Glomerular endothelial cell (primary cell): ENCODE measurements at regions not wholly inside any gene's neighbourhood (a gene's known extent, or its start where the extent isn't known, plus 50 kb on each side); places are given as distances from the start of the nearest gene placed in this dataset.

Experiments used
- DNase-seq: peaks from one replicate; pipeline ENCODE4 v3.0.0-alpha.2; 2011; ENCODE audit warnings: low read depth, low spot score; ENCODE audit errors: extremely low read depth

GRCh38 chr6:12576389-12576788 lies 140.2 kb upstream of the PHACTR1 start:
- no peak for DNase-seq

- no peak for DNase-seq
Measured at GRCh38 chr6:12577124-12577850, 139.3 kb upstream of the PHACTR1 start.

GRCh38 chr6:12578097-12578496 lies 138.5 kb upstream of the PHACTR1 start:
- DNase-seq: no peak

- no peak for DNase-seq
Measured at GRCh38 chr6:12578751-12579150, 137.8 kb upstream of the PHACTR1 start.

- no peak for DNase-seq
Measured at GRCh38 chr6:12580290-12580689, 136.3 kb upstream of the PHACTR1 start.

- no peak for DNase-seq
Measured at GRCh38 chr6:12582421-12583110, 134.0 kb upstream of the PHACTR1 start.

- DNase-seq: peak; percentile 99
Measured at GRCh38 chr6:12584631-12585405, 131.7 kb upstream of the PHACTR1 start.

- DNase-seq: peak; percentile 86
Measured at GRCh38 chr6:12585497-12585958, 131.0 kb upstream of the PHACTR1 start.

GRCh38 chr6:12586721-12587480 lies 129.7 kb upstream of the PHACTR1 start:
- no peak for DNase-seq

- DNase-seq: no peak
Measured at GRCh38 chr6:12590901-12591300, 125.7 kb upstream of the PHACTR1 start.

- no peak for DNase-seq
Measured at GRCh38 chr6:12592634-12593033, 123.9 kb upstream of the PHACTR1 start.

- DNase-seq: no peak
Measured at GRCh38 chr6:12593771-12594529, 122.6 kb upstream of the PHACTR1 start.

GRCh38 chr6:12594530-12594893 lies 122.1 kb upstream of the PHACTR1 start:
- DNase-seq: no peak

GRCh38 chr6:12595161-12595811 lies 121.3 kb upstream of the PHACTR1 start:
- DNase-seq: no peak

- DNase-seq: no peak
Measured at GRCh38 chr6:12596731-12597130, 119.8 kb upstream of the PHACTR1 start.

- DNase-seq: no peak
Measured at GRCh38 chr6:12598919-12599318, 117.6 kb upstream of the PHACTR1 start.

GRCh38 chr6:12601881-12602280 lies 114.7 kb upstream of the PHACTR1 start:
- no peak for DNase-seq

GRCh38 chr6:12602342-12602741 lies 114.2 kb upstream of the PHACTR1 start:
- DNase-seq: no peak

- DNase-seq: peak; percentile 72
Measured at GRCh38 chr6:12602951-12603672, 113.5 kb upstream of the PHACTR1 start.
